ENCODE measurements at regions not wholly inside any gene's neighbourhood (a gene's known extent, or its start where the extent isn't known, plus 50 kb on each side); places are given as distances from the start of the nearest gene placed in this dataset.

DNA sequence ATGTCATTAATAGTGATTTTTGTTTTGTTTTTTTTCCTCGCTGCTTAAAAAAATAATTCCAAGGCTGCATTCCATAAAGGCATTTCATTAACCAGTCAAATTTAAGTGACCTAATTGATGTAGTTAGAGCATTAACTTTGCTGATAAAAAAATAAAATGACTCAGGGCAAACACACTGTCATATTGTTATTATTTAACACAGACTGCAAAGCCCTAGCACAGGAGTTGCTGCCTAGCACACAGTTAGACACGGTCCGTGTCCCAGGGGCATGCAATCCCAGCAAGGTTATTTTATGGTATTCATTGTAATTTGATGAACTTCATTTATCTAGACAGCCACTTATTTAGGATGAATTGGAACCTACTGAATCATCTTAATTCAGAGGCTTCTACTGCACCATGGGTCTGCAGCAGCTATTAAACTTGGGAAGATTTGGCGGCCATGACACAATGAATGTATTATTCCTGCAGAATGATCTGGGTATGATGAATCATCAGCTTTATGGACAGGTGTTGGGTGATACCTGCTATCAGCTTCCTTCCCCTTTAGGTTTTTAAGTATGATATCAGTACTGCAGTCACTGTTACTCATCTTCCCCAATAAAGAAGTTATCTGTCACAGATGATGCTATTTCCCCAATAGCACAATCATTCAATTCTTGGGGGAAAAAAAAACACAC lies 182.7 kb downstream of the PPARGC1A start:
- in situ Hi-C loops (cut with HindIII; ENCODE audit: low sequenced_read_pairs), result no loop called here
- TF ChIP-seq, protein P1, sequence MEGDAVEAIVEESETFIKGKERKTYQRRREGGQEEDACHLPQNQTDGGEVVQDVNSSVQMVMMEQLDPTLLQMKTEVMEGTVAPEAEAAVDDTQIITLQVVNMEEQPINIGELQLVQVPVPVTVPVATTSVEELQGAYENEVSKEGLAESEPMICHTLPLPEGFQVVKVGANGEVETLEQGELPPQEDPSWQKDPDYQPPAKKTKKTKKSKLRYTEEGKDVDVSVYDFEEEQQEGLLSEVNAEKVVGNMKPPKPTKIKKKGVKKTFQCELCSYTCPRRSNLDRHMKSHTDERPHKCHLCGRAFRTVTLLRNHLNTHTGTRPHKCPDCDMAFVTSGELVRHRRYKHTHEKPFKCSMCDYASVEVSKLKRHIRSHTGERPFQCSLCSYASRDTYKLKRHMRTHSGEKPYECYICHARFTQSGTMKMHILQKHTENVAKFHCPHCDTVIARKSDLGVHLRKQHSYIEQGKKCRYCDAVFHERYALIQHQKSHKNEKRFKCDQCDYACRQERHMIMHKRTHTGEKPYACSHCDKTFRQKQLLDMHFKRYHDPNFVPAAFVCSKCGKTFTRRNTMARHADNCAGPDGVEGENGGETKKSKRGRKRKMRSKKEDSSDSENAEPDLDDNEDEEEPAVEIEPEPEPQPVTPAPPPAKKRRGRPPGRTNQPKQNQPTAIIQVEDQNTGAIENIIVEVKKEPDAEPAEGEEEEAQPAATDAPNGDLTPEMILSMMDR (IDR thresholded peaks at IDR 0.05; ENCODE audit: low read depth, low read length, missing control alignments), result no peak
- DNase-seq (ENCODE audit: low read depth), result no peak

DNA sequence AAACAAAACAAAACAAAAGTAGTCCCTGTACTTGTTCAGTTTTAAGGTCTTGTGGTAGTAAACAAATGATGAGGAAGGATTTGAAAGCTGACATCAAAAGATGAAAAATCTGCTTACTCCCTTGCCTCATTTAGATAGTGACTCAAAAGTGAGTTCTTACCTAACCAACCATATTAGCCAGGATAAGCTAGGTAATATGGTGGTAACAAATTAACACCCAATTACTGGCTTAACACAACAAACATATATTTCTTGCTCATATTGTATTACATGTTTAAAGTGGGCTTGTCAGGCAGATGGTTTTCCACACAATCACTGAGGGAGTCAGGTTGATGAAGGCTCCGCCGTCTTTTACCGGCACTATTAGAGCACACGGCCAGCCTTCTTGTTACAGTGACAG lies 189.7 kb downstream of the PPARGC1A start:
- no peak overlapping the region for H3K4me3 ChIP-seq (ENCODE audit: low read depth, low read length)
- in situ Hi-C loops (cut with HindIII; ENCODE audit: low sequenced_read_pairs), result no loop called here
- DNase-seq (ENCODE audit: low read depth), result no peak
- TF ChIP-seq, protein P1 (IDR thresholded peaks at IDR 0.05; ENCODE audit: low read depth, low read length, missing control alignments), result no peak

More for the DNA sequence above, 182.7 kb downstream of the PPARGC1A start:
- H3K4me3 ChIP-seq (ENCODE audit: low read depth, low read length), result no peak overlapping the region

DNA sequence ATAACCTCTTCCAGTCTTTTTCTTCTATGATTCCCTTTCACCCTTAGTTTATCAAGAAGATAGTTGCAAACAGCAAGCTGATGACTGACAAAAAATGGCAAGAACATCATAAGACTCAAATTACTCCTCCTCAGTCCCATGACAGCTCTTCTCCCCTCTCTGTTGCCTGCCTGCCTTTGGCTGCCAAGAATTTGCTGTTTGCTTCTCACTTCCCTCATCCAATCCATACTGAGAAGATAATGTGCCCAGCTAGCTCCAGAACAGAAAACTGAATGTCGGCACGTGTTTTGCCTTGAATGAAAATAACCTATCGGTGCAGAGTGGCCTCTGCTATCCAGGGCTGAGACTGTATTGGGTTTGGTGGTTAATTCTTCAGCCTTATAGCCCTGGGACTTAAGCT lies 192.1 kb downstream of the PPARGC1A start:
- in situ Hi-C loops (cut with HindIII; ENCODE audit: low sequenced_read_pairs), result no loop called here
- H3K4me3 ChIP-seq (ENCODE audit: low read depth, low read length), result no peak overlapping the region
- DNase-seq (ENCODE audit: low read depth), result no peak
- TF ChIP-seq, protein P1 (IDR thresholded peaks at IDR 0.05; ENCODE audit: low read depth, low read length, missing control alignments), result no peak

DNA sequence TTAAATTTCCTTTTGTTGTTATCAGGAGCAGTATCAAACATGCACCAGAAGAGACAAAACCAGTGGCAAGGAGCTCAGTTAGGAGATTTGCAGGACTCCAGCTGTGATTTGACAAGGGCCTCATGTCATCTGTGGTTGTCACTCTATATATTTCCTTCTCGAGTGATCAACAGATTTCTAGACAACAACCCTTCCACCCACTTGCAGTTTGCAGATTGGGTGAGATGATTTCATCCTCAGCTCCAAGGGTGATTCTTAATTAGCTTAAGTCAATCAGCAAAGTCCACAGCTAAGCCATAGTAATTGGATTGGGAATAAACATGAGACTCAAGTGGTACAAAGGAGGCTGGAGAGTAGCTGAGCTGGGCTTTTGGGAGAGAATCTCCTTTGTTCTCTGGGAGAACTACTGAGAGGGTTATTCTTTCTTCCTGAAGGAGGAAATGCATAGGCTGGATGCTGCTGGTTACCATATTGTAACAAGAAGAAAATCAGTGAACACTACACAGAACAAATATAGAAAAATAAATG lies 192.8 kb downstream of the PPARGC1A start:
- H3K4me3 ChIP-seq (ENCODE audit: low read depth, low read length), result no peak overlapping the region
- in situ Hi-C loops (cut with HindIII; ENCODE audit: low sequenced_read_pairs), result no loop called here
- no peak for DNase-seq (ENCODE audit: low read depth)
- TF ChIP-seq, protein P1 (IDR thresholded peaks at IDR 0.05; ENCODE audit: low read depth, low read length, missing control alignments), result no peak

DNA sequence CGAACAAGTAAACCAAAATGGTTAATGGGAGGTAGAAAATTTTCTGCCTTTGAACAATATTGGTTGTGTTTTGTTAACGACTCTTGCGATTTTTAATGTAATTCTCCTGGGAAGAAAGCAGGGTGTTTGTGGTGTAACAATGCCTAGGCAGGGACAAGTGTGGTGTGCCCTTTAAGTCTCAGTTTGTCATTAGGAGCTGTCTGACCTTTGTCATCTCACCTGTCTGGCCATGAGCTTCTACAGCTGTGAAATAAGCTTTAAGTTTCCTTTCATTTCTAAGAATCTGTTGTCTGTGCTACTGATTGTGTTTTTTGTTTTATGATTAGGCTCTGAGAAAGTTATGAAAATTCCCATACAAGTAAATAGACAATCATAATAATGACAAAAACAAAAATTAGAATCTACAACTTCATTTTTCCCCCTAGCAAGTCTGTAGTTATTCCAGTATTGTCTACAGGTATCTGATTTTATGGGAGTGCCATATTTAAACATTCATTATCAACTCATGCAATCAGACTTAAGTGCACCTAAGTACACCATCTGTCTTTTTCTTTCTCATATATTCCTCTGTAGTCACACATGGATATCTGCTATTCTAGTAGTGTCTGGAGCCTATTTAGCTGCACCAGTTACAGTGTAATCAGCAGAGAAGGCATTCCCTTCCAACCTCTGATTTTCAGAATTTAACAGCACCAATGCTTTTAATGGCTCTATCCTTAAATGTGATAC lies 203.5 kb downstream of the PPARGC1A start:
- H3K4me3 ChIP-seq (ENCODE audit: low read depth, low read length), result no peak overlapping the region
- TF ChIP-seq, protein P1 (IDR thresholded peaks at IDR 0.05; ENCODE audit: low read depth, low read length, missing control alignments), result no peak
- DNase-seq (ENCODE audit: low read depth), result no peak
- in situ Hi-C loops (cut with HindIII; ENCODE audit: low sequenced_read_pairs), result no loop called here

DNA sequence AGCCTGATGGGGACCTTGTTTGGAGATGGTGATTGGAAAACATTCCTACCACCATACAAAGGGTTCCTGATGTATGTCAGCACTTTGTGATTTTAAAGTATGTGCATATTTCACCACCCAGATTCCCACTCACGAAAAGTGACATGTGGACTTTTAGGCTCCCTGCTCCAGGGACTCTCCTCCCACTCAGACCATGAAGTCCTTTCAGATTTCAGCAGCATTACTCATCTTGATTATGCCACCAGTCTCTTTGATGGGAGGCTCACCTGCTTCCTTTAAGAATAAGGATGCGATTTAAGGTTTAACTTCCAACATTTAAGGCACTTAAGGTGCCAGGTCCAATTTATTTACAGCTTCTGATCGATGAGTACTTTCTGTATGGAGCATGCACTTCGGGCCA lies 204.4 kb downstream of the PPARGC1A start:
- DNase-seq (ENCODE audit: low read depth), result no peak
- in situ Hi-C loops (cut with HindIII; ENCODE audit: low sequenced_read_pairs), result no loop called here
- TF ChIP-seq, protein P1 (IDR thresholded peaks at IDR 0.05; ENCODE audit: low read depth, low read length, missing control alignments), result no peak
- H3K4me3 ChIP-seq (ENCODE audit: low read depth, low read length), result no peak overlapping the region

Measured in astrocyte of the cerebellum (primary cell).